ENCODE measurements at regions not wholly inside any gene's neighbourhood (a gene's known extent, or its start where the extent isn't known, plus 50 kb on each side); places are given as distances from the start of the nearest gene placed in this dataset.
"Not testable (repeated sequence)": the region's sequence is repeated elsewhere in the genome, so short reads cannot be mapped to it uniquely, and the experiment has no call there.

- no peak overlapping the region for H3K27ac ChIP-seq
- no peak overlapping the region for H3K4me3 ChIP-seq
- H3K9me3 ChIP-seq, result no peaks in the 10 kb centered on the region
- DNase-seq (ENCODE audit: low spot score) (no peak), ATAC-seq (ENCODE audit: insufficient number of reproducible peaks, low FRiP score, low read depth) (no peak)
- no peaks in the 10 kb centered on the region for H3K4me1 ChIP-seq (ENCODE audit: control insufficient read depth in 1 of 2, low read depth in 2 of 2)
- peak; percentile 45 for TF ChIP-seq CTCF (IDR thresholded peaks at IDR 0.05)
- H3K27me3 ChIP-seq (replicated peaks; ENCODE audit: insufficient read depth), result no peaks in the 10 kb centered on the region
- H3K36me3 ChIP-seq, result no peaks in the 10 kb centered on the region
Observed at GRCh38 chr7:82605247-82605864, 161.8 kb upstream of the CACNA2D1 start.

GRCh38 chr7:82602066-82602465 lies 158.5 kb upstream of the CACNA2D1 start:
- no peak for ATAC-seq (ENCODE audit: insufficient number of reproducible peaks, low FRiP score, low read depth)
- Histone ChIP-seq H3K36me3 (no peaks in the 10 kb centered on the region), H3K4me1 (ENCODE audit: control insufficient read depth in 1 of 2, low read depth in 2 of 2) (no peaks in the 10 kb centered on the region), H3K27ac (no peak overlapping the region), H3K4me3 (no peak overlapping the region), H3K27me3 (replicated peaks; ENCODE audit: insufficient read depth) (no peaks in the 10 kb centered on the region), H3K9me3 (no peaks in the 10 kb centered on the region)
- no peak for DNase-seq (ENCODE audit: low spot score)
- TF ChIP-seq CTCF (IDR thresholded peaks at IDR 0.05), result no peak

- DNase-seq (ENCODE audit: low spot score), result no peak
- H3K27ac ChIP-seq, result no peak overlapping the region
- no peaks in the 10 kb centered on the region for H3K27me3 ChIP-seq (replicated peaks; ENCODE audit: insufficient read depth)
- no peak for TF ChIP-seq CTCF (IDR thresholded peaks at IDR 0.05)
- ATAC-seq (ENCODE audit: insufficient number of reproducible peaks, low FRiP score, low read depth), result no peak
- no peaks in the 10 kb centered on the region for H3K36me3 ChIP-seq
- no peak overlapping the region for H3K4me3 ChIP-seq
- no peaks in the 10 kb centered on the region for H3K9me3 ChIP-seq
- no peaks in the 10 kb centered on the region for H3K4me1 ChIP-seq (ENCODE audit: control insufficient read depth in 1 of 2, low read depth in 2 of 2)
Observed at GRCh38 chr7:82600531-82600930, 157.0 kb upstream of the CACNA2D1 start.

GRCh38 chr7:82599895-82600294 lies 156.3 kb upstream of the CACNA2D1 start:
- no peak overlapping the region for H3K27ac ChIP-seq
- no peak for DNase-seq (ENCODE audit: low spot score)
- H3K4me3 ChIP-seq, result no peak overlapping the region
- no peak for ATAC-seq (ENCODE audit: insufficient number of reproducible peaks, low FRiP score, low read depth)
- no peaks in the 10 kb centered on the region for H3K27me3 ChIP-seq (replicated peaks; ENCODE audit: insufficient read depth)
- no peaks in the 10 kb centered on the region for H3K9me3 ChIP-seq
- no peak for TF ChIP-seq CTCF (IDR thresholded peaks at IDR 0.05)
- H3K36me3 ChIP-seq, result no peaks in the 10 kb centered on the region
- no peaks in the 10 kb centered on the region for H3K4me1 ChIP-seq (ENCODE audit: control insufficient read depth in 1 of 2, low read depth in 2 of 2)

- H3K4me1 ChIP-seq (ENCODE audit: control insufficient read depth in 1 of 2, low read depth in 2 of 2), result peaks cover 0 to 8% of the 10 kb centered on the region in 2 donors
- no peak for TF ChIP-seq CTCF (IDR thresholded peaks at IDR 0.05)
- no peak overlapping the region for H3K4me3 ChIP-seq
- ATAC-seq (ENCODE audit: insufficient number of reproducible peaks, low FRiP score, low read depth) (no peak), DNase-seq (ENCODE audit: low spot score) (no peak)
- no peaks in the 10 kb centered on the region for H3K9me3 ChIP-seq
- no peaks in the 10 kb centered on the region for H3K27me3 ChIP-seq (replicated peaks; ENCODE audit: insufficient read depth)
- no peak overlapping the region for H3K27ac ChIP-seq
- H3K36me3 ChIP-seq, result no peaks in the 10 kb centered on the region
Observed at GRCh38 chr7:82598958-82599357, 155.4 kb upstream of the CACNA2D1 start.

GRCh38 chr7:82595795-82596194 lies 152.2 kb upstream of the CACNA2D1 start:
- H3K4me3 ChIP-seq; H3K9me3 ChIP-seq; H3K27me3 ChIP-seq (replicated peaks; ENCODE audit: insufficient read depth); H3K36me3 ChIP-seq; H3K27ac ChIP-seq; DNase-seq (ENCODE audit: low spot score); H3K4me1 ChIP-seq (ENCODE audit: control insufficient read depth in 1 of 2, low read depth in 2 of 2); ATAC-seq (ENCODE audit: insufficient number of reproducible peaks, low FRiP score, low read depth): not testable (repeated sequence)
